ENCODE measurements at regions not wholly inside any gene's neighbourhood (a gene's known extent, or its start where the extent isn't known, plus 50 kb on each side); places are given as distances from the start of the nearest gene placed in this dataset.

- 54 to 62% (median 55%) methylated on average over 2 of the region's 2 CpGs for WGBS, 3 donors
- Histone ChIP-seq H3K4me3 (no peak overlapping the region), H3K27me3 (ENCODE audit: insufficient read depth in 3 of 3, low read length in 2 of 3) (no peaks in the 10 kb centered on the region), H3K9me3 (no peaks in the 10 kb centered on the region), H3K27ac (no peak overlapping the region), H3K4me1 (no peaks in the 10 kb centered on the region), H3K36me3 (ENCODE audit: insufficient read depth in 1 of 2, low read depth in 1 of 2) (no peaks in the 10 kb centered on the region)
- ATAC-seq (peak in 1 of 4 donors; percentile 64), DNase-seq (no peak)
- TF ChIP-seq, protein P1, sequence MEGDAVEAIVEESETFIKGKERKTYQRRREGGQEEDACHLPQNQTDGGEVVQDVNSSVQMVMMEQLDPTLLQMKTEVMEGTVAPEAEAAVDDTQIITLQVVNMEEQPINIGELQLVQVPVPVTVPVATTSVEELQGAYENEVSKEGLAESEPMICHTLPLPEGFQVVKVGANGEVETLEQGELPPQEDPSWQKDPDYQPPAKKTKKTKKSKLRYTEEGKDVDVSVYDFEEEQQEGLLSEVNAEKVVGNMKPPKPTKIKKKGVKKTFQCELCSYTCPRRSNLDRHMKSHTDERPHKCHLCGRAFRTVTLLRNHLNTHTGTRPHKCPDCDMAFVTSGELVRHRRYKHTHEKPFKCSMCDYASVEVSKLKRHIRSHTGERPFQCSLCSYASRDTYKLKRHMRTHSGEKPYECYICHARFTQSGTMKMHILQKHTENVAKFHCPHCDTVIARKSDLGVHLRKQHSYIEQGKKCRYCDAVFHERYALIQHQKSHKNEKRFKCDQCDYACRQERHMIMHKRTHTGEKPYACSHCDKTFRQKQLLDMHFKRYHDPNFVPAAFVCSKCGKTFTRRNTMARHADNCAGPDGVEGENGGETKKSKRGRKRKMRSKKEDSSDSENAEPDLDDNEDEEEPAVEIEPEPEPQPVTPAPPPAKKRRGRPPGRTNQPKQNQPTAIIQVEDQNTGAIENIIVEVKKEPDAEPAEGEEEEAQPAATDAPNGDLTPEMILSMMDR (IDR thresholded peaks at IDR 0.05), result no peak
- intact Hi-C loops (cut with DNase I), result no loop called here
Observed at GRCh38 chr1:119285482-119285881, 83.1 kb upstream of the HAO2 start.

DNA sequence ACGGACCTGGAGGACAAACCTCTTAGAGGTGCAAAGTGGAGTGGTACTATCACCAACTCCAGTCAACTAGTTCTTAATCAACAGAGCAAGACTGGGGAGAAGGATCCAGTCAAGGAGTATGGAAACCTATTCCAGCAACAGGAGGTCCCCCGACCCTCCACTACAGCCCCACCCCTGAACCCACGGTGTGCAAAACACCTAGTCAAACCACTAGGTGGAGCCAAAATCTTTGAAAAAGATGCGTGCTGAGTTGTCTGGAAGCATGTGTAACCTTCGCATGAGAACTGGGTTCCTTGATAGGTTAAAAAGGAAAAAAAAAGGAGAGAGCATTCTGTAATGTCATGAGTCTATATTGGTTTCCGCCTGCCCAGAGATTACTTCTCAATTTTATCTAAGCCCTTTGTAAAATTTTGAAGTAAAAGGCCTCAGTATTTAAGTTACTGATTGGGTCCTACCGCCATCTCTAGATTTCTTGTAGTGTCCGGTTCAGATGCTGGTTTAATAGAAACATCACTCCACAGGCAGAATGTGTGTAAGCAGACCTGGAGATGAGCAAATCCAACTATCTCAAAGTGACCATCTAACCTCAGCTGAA, 81.9 kb upstream of the HAO2 start:
- no peaks in the 10 kb centered on the region for H3K36me3 ChIP-seq (ENCODE audit: insufficient read depth in 1 of 2, low read depth in 1 of 2)
- H3K9me3 ChIP-seq, result no peaks in the 10 kb centered on the region
- H3K4me1 ChIP-seq, result no peaks in the 10 kb centered on the region
- H3K27me3 ChIP-seq (ENCODE audit: insufficient read depth in 3 of 3, low read length in 2 of 3), result no peaks in the 10 kb centered on the region
- TF ChIP-seq, protein P1 (IDR thresholded peaks at IDR 0.05), result peak; percentile 27
- H3K4me3 ChIP-seq, result no peak overlapping the region
- ATAC-seq (peak in 1 of 4 donors; percentile 46), DNase-seq (no peak)
- H3K27ac ChIP-seq, result no peak overlapping the region
- intact Hi-C loops (cut with DNase I), result no loop called here
- 48 to 55% (median 49%) methylated on average over 8 of the region's 8 CpGs for WGBS, 3 donors

DNA sequence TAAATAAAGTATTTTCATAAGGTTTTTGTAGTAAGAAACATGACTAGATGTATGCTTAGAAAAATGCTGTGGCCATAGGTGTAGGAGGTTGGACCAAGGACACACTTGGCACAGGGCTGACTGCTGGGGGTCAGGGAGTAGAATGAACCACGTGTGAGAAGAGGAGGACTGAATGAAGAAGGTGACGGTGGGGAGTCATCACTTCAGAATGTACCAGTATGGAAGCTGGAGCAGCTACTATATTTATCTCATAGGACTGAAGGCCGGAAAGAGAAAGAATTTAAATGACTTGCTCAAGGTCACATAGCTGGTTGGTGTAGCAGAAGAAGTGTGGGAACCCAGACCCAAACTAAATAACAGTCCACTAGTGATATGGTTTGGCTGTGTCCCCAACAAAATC, 79.8 kb upstream of the HAO2 start:
- DNase-seq (no peak), ATAC-seq (no peak)
- TF ChIP-seq, protein P1 (IDR thresholded peaks at IDR 0.05), result no peak

DNA sequence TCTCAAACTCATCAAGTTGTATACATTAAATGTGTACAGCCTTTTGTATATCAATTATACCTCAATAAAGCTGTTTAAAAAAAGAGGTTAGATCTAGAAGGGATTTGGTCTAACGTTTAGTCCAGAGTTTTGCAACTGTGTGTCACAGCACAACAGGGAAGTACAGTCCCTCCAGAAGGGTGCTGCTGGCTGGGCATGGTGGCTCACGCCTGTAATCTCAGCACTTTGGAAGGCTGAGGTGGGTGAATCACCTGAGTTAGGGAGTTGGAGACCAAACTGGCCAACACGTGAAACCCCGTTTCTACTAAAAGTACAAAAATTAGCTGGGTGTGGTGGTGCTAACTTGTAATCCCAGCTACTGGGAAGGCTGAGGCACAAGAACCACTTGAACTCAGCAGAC, 78.3 kb upstream of the HAO2 start:
- no peaks in the 10 kb centered on the region for H3K27me3 ChIP-seq (ENCODE audit: insufficient read depth in 3 of 3, low read length in 2 of 3)
- H3K4me1 ChIP-seq, result no peaks in the 10 kb centered on the region
- intact Hi-C loops (cut with DNase I), result no loop called here
- H3K36me3 ChIP-seq (ENCODE audit: insufficient read depth in 1 of 2, low read depth in 1 of 2), result no peaks in the 10 kb centered on the region
- ATAC-seq (no peak), DNase-seq (no peak)
- TF ChIP-seq, protein P1 (IDR thresholded peaks at IDR 0.05), result no peak
- H3K9me3 ChIP-seq, result no peaks in the 10 kb centered on the region
- 69 to 89% (median 87%) methylated on average over 4 of the region's 4 CpGs for WGBS, 3 donors
- H3K4me3 ChIP-seq, result no peak overlapping the region
- no peak overlapping the region for H3K27ac ChIP-seq

More for the DNA sequence above, 79.8 kb upstream of the HAO2 start:
- Histone ChIP-seq H3K36me3 (ENCODE audit: insufficient read depth in 1 of 2, low read depth in 1 of 2) (no peaks in the 10 kb centered on the region), H3K9me3 (no peaks in the 10 kb centered on the region), H3K4me1 (no peaks in the 10 kb centered on the region), H3K27ac (no peak overlapping the region), H3K4me3 (no peak overlapping the region), H3K27me3 (ENCODE audit: insufficient read depth in 3 of 3, low read length in 2 of 3) (no peaks in the 10 kb centered on the region)
- 51 to 76% (median 66%) methylated on average over 3 of the region's 3 CpGs for WGBS, 3 donors
- intact Hi-C loops (cut with DNase I), result no loop called here

GRCh38 chr1:119291611-119292206, 76.9 kb upstream of the HAO2 start:
- Histone ChIP-seq H3K4me1 (no peaks in the 10 kb centered on the region), H3K36me3 (ENCODE audit: insufficient read depth in 1 of 2, low read depth in 1 of 2) (no peaks in the 10 kb centered on the region), H3K27me3 (ENCODE audit: insufficient read depth in 3 of 3, low read length in 2 of 3) (no peaks in the 10 kb centered on the region), H3K27ac (no peak overlapping the region), H3K9me3 (no peaks in the 10 kb centered on the region), H3K4me3 (no peak overlapping the region)
- DNase-seq (no peak), ATAC-seq (no peak)
- intact Hi-C loops (cut with DNase I), result no loop called here
- WGBS, 3 donors, result 31 to 57% (median 45%) methylated on average over 2 of the region's 2 CpGs
- TF ChIP-seq, protein P1 (IDR thresholded peaks at IDR 0.05), result no peak
